Chondrocyte (in vitro differentiated cells): ENCODE measurements at regions not wholly inside any gene's neighbourhood (a gene's known extent, or its start where the extent isn't known, plus 50 kb on each side); places are given as distances from the start of the nearest gene placed in this dataset.

Experiments
- DNase-seq: peaks from one replicate; pipeline ENCODE4 v3.0.0; 2021; ENCODE audit warnings: mixed read lengths, low spot score
- H3K27ac Mint-ChIP-seq: one replicate; pipeline ENCODE4 v1.8.0; 2021; ENCODE audit warnings: mild to moderate bottlenecking, moderate library complexity, mixed read lengths; ENCODE audit not compliant: unreplicated experiment
- H3K27me3 Mint-ChIP-seq: 2 replicates; pipeline ENCODE4 v1.8.0; 2021; ENCODE audit warnings: low read depth, mixed read lengths
- H3K36me3 Mint-ChIP-seq: 2 replicates; pipeline ENCODE4 v1.8.0; 2021; ENCODE audit warnings: low read depth, mixed read lengths
- H3K4me1 Mint-ChIP-seq: 2 replicates; pipeline ENCODE4 v1.8.0; 2021; ENCODE audit warnings: low read depth, mild to moderate bottlenecking, mixed read lengths
- H3K4me3 Mint-ChIP-seq: one replicate; pipeline ENCODE4 v1.8.0; 2021; ENCODE audit warnings: mild to moderate bottlenecking, moderate library complexity, mixed read lengths; ENCODE audit not compliant: unreplicated experiment
- H3K9me3 Mint-ChIP-seq: 2 replicates; pipeline ENCODE4 v1.8.0; 2021; ENCODE audit warnings: low read depth, mixed read lengths
- CTCF ChIP-seq: fragments of 200-600 bp; sonication (generic); IDR thresholded peaks from 2 replicates; pipeline ENCODE4 v1.5.0; 2021; ENCODE audit warnings: antibody characterized with exemption, mild to moderate bottlenecking, moderate library complexity

GRCh38 chr9:90124961-90125360, 517.7 kb downstream of the DIRAS2 start:
- peaks cover 8% of the 10 kb centered on the region for H3K27me3 Mint-ChIP-seq
- no peak overlapping the region for H3K4me3 Mint-ChIP-seq
- H3K9me3 Mint-ChIP-seq = no peaks in the 10 kb centered on the region
- no peak for TF ChIP-seq CTCF
- H3K27ac Mint-ChIP-seq = no peak overlapping the region
- H3K36me3 Mint-ChIP-seq = peaks cover 4% of the 10 kb centered on the region
- no peak for DNase-seq
- H3K4me1 Mint-ChIP-seq = peaks cover 9% of the 10 kb centered on the region

- no peak overlapping the region for H3K27ac Mint-ChIP-seq
- H3K4me3 Mint-ChIP-seq = no peak overlapping the region
- no peak for DNase-seq
- H3K9me3 Mint-ChIP-seq = no peaks in the 10 kb centered on the region
- no peak for TF ChIP-seq CTCF
- peaks cover 9% of the 10 kb centered on the region for H3K4me1 Mint-ChIP-seq
- H3K27me3 Mint-ChIP-seq = peaks cover 11% of the 10 kb centered on the region
- peaks cover 4% of the 10 kb centered on the region for H3K36me3 Mint-ChIP-seq
Observed at GRCh38 chr9:90127923-90128322, 514.7 kb downstream of the DIRAS2 start.

- no peaks in the 10 kb centered on the region for H3K9me3 Mint-ChIP-seq
- H3K27me3 Mint-ChIP-seq = peaks cover 11% of the 10 kb centered on the region
- H3K4me3 Mint-ChIP-seq = no peak overlapping the region
- DNase-seq = no peak
- TF ChIP-seq CTCF = no peak
- peaks cover 9% of the 10 kb centered on the region for H3K4me1 Mint-ChIP-seq
- no peak overlapping the region for H3K27ac Mint-ChIP-seq
- H3K36me3 Mint-ChIP-seq = peaks cover 4% of the 10 kb centered on the region
Observed at GRCh38 chr9:90128587-90129190, 513.9 kb downstream of the DIRAS2 start.

GRCh38 chr9:90129446-90129845, 513.2 kb downstream of the DIRAS2 start:
- no peak overlapping the region for H3K27ac Mint-ChIP-seq
- peaks cover 9% of the 10 kb centered on the region for H3K4me1 Mint-ChIP-seq
- peaks cover 12% of the 10 kb centered on the region for H3K27me3 Mint-ChIP-seq
- no peaks in the 10 kb centered on the region for H3K9me3 Mint-ChIP-seq
- peaks cover 2% of the 10 kb centered on the region for H3K36me3 Mint-ChIP-seq
- TF ChIP-seq CTCF = no peak
- no peak for DNase-seq
- no peak overlapping the region for H3K4me3 Mint-ChIP-seq

GRCh38 chr9:90131568-90131967, 511.1 kb downstream of the DIRAS2 start:
- no peak overlapping the region for H3K27ac Mint-ChIP-seq
- no peak for TF ChIP-seq CTCF
- peaks cover 10% of the 10 kb centered on the region for H3K27me3 Mint-ChIP-seq
- DNase-seq = no peak
- no peaks in the 10 kb centered on the region for H3K9me3 Mint-ChIP-seq
- H3K4me3 Mint-ChIP-seq = no peak overlapping the region
- no peaks in the 10 kb centered on the region for H3K4me1 Mint-ChIP-seq
- peaks cover 2% of the 10 kb centered on the region for H3K36me3 Mint-ChIP-seq
